ENCODE measurements at regions not wholly inside any gene's neighbourhood (a gene's known extent, or its start where the extent isn't known, plus 50 kb on each side); places are given as distances from the start of the nearest gene placed in this dataset.

GRCh38 chr17:54466875-54467274 lies 433.8 kb upstream of the TOM1L1 start:
- no peak for TF ChIP-seq CEBPB (IDR thresholded peaks at IDR 0.05; ENCODE audit: low read depth)
- no peak for TF ChIP-seq EZH2 (IDR thresholded peaks at IDR 0.05)
- TF ChIP-seq POLR2A (IDR thresholded peaks at IDR 0.05; ENCODE audit: borderline replicate concordance, extremely low read depth, insufficient read depth, insufficient read length) = no peak
- no peak for TF ChIP-seq ATF3 (IDR thresholded peaks at IDR 0.05)
- no peak for TF ChIP-seq ZFX (IDR thresholded peaks at IDR 0.05)
- no peak for TF ChIP-seq YY1 (IDR thresholded peaks at IDR 0.05; ENCODE audit: extremely low read depth, insufficient replicate concordance, low read depth, low read length)
- TF ChIP-seq MAX (IDR thresholded peaks at IDR 0.05) = no peak
- TF ChIP-seq RAD21 (IDR thresholded peaks at IDR 0.05; ENCODE audit: low read depth) = no peak
- TF ChIP-seq EGR1 (IDR thresholded peaks at IDR 0.05; ENCODE audit: low read depth) = no peak
- no peak for TF ChIP-seq JUND (IDR thresholded peaks at IDR 0.05)
- no peak for TF ChIP-seq SIN3A (IDR thresholded peaks at IDR 0.05; ENCODE audit: low read depth)
- no peak for TF ChIP-seq ELF1 (IDR thresholded peaks at IDR 0.05; ENCODE audit: borderline replicate concordance, low read depth)
- no peak for TF ChIP-seq ZNF274 (IDR thresholded peaks at IDR 0.05; ENCODE audit: low read depth, low read length)
- H3K4me2 ChIP-seq (ENCODE audit: low read length) = no peak overlapping the region
- no peaks in the 10 kb centered on the region for H3K79me2 ChIP-seq (ENCODE audit: insufficient read depth, low read length)
- DNase-seq (ENCODE audit: low read depth, low spot score) (no peak), ATAC-seq (no peak)
- H3K36me3 ChIP-seq (ENCODE audit: control insufficient read depth in 1 of 2, insufficient read depth in 2 of 2, low read length in 2 of 2) = no peaks in the 10 kb centered on the region
- H3K4me1 ChIP-seq (ENCODE audit: control insufficient read depth in 1 of 2, insufficient read depth in 2 of 2, low read length in 2 of 2) = no peaks in the 10 kb centered on the region
- no peaks in the 10 kb centered on the region for H3K27me3 ChIP-seq (ENCODE audit: insufficient read depth, low read length)
- no peak overlapping the region for H2AFZ ChIP-seq (ENCODE audit: low read depth, low read length, poor library complexity, severe bottlenecking)
- ChIA-PET CTCF (no interaction called here), POLR2A (no interaction called here), RAD21 (ENCODE audit: low non-redundant PET in 1 of 2, low total read pairs in 2 of 2, uncharacterized antibody in 2 of 2, unreplicated experiment in 2 of 2) (no interaction called here)
- peaks cover 22 to 28% of the 10 kb centered on the region in 2 experiments; a peak in 3 of 4 replicates for H3K9me3 ChIP-seq (ENCODE audit: control insufficient read depth in 1 of 2, insufficient read depth in 1 of 2, low read depth in 1 of 2, low read length in 2 of 2)
- no peaks in the 10 kb centered on the region for H4K20me1 ChIP-seq (ENCODE audit: insufficient read depth)
- no TSS peak for BruUV-seq (replicated peaks)
- H3K27ac ChIP-seq (ENCODE audit: low read depth, low read length) = no peak overlapping the region
- H3K4me3 ChIP-seq (replicated peaks in 1 of 2; ENCODE audit: low read depth in 1 of 2, low read length in 2 of 2) = no peak overlapping the region
- intact Hi-C loops (cut with micrococcal nuclease) = no loop called here
- no peak overlapping the region for H3K9ac ChIP-seq (ENCODE audit: low read length)
- no peaks in the 10 kb centered on the region for H3K9me2 ChIP-seq (ENCODE audit: insufficient read depth)

- Histone ChIP-seq H3K4me1 (ENCODE audit: control insufficient read depth in 1 of 2, insufficient read depth in 2 of 2, low read length in 2 of 2) (no peaks in the 10 kb centered on the region), H3K36me3 (ENCODE audit: control insufficient read depth in 1 of 2, insufficient read depth in 2 of 2, low read length in 2 of 2) (no peaks in the 10 kb centered on the region), H3K27ac (ENCODE audit: low read depth, low read length) (no peak overlapping the region), H4K20me1 (ENCODE audit: insufficient read depth) (no peaks in the 10 kb centered on the region), H3K9ac (ENCODE audit: low read length) (no peak overlapping the region), H3K9me2 (ENCODE audit: insufficient read depth) (no peaks in the 10 kb centered on the region), H3K9me3 (ENCODE audit: control insufficient read depth in 1 of 2, insufficient read depth in 1 of 2, low read depth in 1 of 2, low read length in 2 of 2) (peaks cover 19 to 41% of the 10 kb centered on the region in 2 experiments; a peak in 2 of 4 replicates), H3K4me2 (ENCODE audit: low read length) (no peak overlapping the region), H3K79me2 (ENCODE audit: insufficient read depth, low read length) (no peaks in the 10 kb centered on the region), H3K27me3 (ENCODE audit: insufficient read depth, low read length) (no peaks in the 10 kb centered on the region), H3K4me3 (replicated peaks in 1 of 2; ENCODE audit: low read depth in 1 of 2, low read length in 2 of 2) (no peak overlapping the region), H2AFZ (ENCODE audit: low read depth, low read length, poor library complexity, severe bottlenecking) (no peak overlapping the region)
- BruUV-seq (replicated peaks) = no TSS peak
- RAD21 ChIA-PET (ENCODE audit: low non-redundant PET in 1 of 2, low total read pairs in 2 of 2, uncharacterized antibody in 2 of 2, unreplicated experiment in 2 of 2) = no interaction called here
- POLR2A ChIA-PET = no interaction called here
- ATAC-seq (no peak), DNase-seq (ENCODE audit: low read depth, low spot score) (no peak)
- no peak for TF ChIP-seq SIN3A (IDR thresholded peaks at IDR 0.05; ENCODE audit: low read depth)
- no peak for TF ChIP-seq CBX3 (IDR thresholded peaks at IDR 0.05; ENCODE audit: low read depth)
- TF ChIP-seq ZFX (IDR thresholded peaks at IDR 0.05) = no peak
- TF ChIP-seq CTCF (IDR thresholded peaks at IDR 0.05 in 2 of 3, conservative IDR thresholded peaks at IDR 0.05 in 1 of 3; ENCODE audit: borderline replicate concordance in 1 of 3, insufficient read depth in 1 of 3, low read depth in 2 of 3, low read length in 2 of 3) = no peak
- TF ChIP-seq TCF7L2 (IDR thresholded peaks at IDR 0.05; ENCODE audit: borderline replicate concordance, extremely low read depth, insufficient read depth, insufficient read length) = no peak
- no peak for TF ChIP-seq EGR1 (IDR thresholded peaks at IDR 0.05; ENCODE audit: low read depth)
- no peak for TF ChIP-seq EZH2 (IDR thresholded peaks at IDR 0.05)
- no peak for TF ChIP-seq ZNF274 (IDR thresholded peaks at IDR 0.05; ENCODE audit: low read depth, low read length)
- TF ChIP-seq ELF1 (IDR thresholded peaks at IDR 0.05; ENCODE audit: borderline replicate concordance, low read depth) = no peak
- TF ChIP-seq RAD21 (IDR thresholded peaks at IDR 0.05; ENCODE audit: low read depth) = no peak
- intact Hi-C loops (cut with micrococcal nuclease) = no loop called here
- CTCF ChIA-PET = no interaction called here
Observed at GRCh38 chr17:54482843-54483242, 417.8 kb upstream of the TOM1L1 start.
